Stomach smooth muscle (tissue), 2 donors: ENCODE measurements at regions not wholly inside any gene's neighbourhood (a gene's known extent, or its start where the extent isn't known, plus 50 kb on each side); places are given as distances from the start of the nearest gene placed in this dataset.
"Not testable (repeated sequence)": the region's sequence is repeated elsewhere in the genome, so short reads cannot be mapped to it uniquely, and the experiment has no call there.

Experiments
- H3K27ac ChIP-seq: one replicate; pipeline ENCODE4 v1.7.0; 2013; ENCODE audit warnings: mild to moderate bottlenecking, low read length, inconsistent platforms
- H3K27me3 ChIP-seq, 2 donors: one replicate each; pipeline ENCODE4 v1.7.0; 2013; ENCODE audit warnings: low read length in 2 of 2; ENCODE audit not compliant: insufficient read depth in 2 of 2, control insufficient read depth in 1 of 2
- H3K36me3 ChIP-seq, 2 donors: one replicate each; pipeline ENCODE4 v1.7.0; 2013; ENCODE audit warnings: low read length in 2 of 2; ENCODE audit not compliant: control insufficient read depth in 2 of 2, insufficient read depth in 2 of 2
- H3K4me1 ChIP-seq: one replicate; pipeline ENCODE4 v1.7.0; 2013; ENCODE audit warnings: low read length; ENCODE audit not compliant: control insufficient read depth, insufficient read depth
- H3K4me3 ChIP-seq, 2 donors: one replicate each; pipeline ENCODE4 v1.7.0; 2013; ENCODE audit warnings: low read length in 2 of 2
- H3K9ac ChIP-seq, 2 donors: one replicate each; pipeline ENCODE4 v1.7.0; 2013; ENCODE audit warnings: low read length in 2 of 2, mild to moderate bottlenecking in 1 of 2
- H3K9me3 ChIP-seq, 2 donors: one replicate each; pipeline ENCODE4 v1.7.0; 2013; ENCODE audit warnings: low read length in 2 of 2; ENCODE audit not compliant: control insufficient read depth in 2 of 2
- donor health status: healthy.
- donor health status: Pancreatic carcinoma.

DNA sequence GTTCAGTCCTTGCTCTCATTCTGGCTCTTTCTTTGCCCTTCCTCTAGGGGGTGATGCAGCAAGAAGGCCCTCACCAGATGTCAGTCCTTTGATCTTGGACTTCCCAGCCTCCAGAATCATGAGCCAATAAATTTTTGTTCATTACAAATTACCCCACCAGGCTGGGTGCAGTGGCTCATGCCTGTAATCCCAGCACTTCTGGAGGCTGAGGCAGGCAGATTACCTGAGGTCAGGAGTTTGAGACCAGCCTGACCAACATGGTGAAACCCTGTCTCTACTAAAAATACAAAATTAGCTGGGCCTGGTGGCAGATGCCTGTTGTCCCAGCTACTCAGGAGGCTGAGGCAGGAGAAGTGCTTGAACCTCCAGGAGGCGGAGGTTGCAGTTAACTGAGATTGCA lies 106.3 kb upstream of the TRPM1 start:
- not testable (repeated sequence) for H3K27me3 ChIP-seq, H3K4me3 ChIP-seq, H3K27ac ChIP-seq, H3K4me1 ChIP-seq, H3K9me3 ChIP-seq, H3K36me3 ChIP-seq, H3K9ac ChIP-seq

DNA sequence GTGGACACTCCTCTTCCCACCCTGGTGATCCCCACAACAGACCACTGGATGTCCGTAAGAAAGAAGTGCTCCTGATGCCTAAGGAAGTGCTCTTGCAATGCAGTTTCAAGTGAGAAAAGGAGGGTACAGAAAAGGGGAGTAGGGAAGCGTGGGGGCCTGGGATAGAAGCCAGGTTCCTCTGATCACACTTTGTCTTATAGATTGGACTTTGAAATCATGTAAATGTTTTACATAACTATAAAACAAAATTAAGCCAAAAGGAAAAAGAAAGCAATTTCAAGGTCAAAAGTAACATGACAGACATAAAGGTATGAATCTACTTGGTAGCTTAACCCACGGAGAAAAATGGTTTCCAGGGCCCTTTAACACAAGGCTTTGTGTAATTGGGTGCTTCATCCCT lies 107.3 kb upstream of the TRPM1 start:
- H3K4me3 ChIP-seq = no peak overlapping the region
- peaks cover 0 to 2% of the 10 kb centered on the region in 2 donors for H3K27me3 ChIP-seq
- no peaks in the 10 kb centered on the region for H3K4me1 ChIP-seq
- no peaks in the 10 kb centered on the region for H3K36me3 ChIP-seq
- no peak overlapping the region for H3K27ac ChIP-seq
- H3K9me3 ChIP-seq = peaks cover 0 to 5% of the 10 kb centered on the region in 2 donors
- H3K9ac ChIP-seq = no peak overlapping the region

DNA sequence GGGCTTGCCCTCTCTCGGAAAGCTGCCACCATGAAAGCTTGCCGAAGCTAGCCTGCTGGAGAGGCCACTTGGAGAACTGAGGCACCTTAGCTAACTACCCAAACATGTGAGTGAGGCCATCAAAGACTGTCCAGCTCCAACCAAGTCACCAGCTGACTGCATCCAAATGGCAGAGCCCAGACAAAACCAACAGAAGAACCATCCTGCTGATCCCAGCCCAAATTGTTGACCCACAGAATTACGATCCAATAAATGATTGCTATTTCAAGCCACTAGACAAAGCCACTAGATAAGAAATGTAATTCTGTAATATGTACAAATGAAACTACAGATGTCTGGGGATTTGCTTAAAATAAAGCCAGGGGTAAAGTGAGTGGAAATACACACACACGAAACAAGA lies 109.8 kb upstream of the TRPM1 start:
- Histone ChIP-seq H3K36me3 (no peaks in the 10 kb centered on the region), H3K27ac (no peak overlapping the region), H3K27me3 (no peaks in the 10 kb centered on the region), H3K9ac (no peak overlapping the region), H3K9me3 (peaks cover 0 to 5% of the 10 kb centered on the region in 2 donors), H3K4me1 (peaks cover 12% of the 10 kb centered on the region), H3K4me3 (no peak overlapping the region)

DNA sequence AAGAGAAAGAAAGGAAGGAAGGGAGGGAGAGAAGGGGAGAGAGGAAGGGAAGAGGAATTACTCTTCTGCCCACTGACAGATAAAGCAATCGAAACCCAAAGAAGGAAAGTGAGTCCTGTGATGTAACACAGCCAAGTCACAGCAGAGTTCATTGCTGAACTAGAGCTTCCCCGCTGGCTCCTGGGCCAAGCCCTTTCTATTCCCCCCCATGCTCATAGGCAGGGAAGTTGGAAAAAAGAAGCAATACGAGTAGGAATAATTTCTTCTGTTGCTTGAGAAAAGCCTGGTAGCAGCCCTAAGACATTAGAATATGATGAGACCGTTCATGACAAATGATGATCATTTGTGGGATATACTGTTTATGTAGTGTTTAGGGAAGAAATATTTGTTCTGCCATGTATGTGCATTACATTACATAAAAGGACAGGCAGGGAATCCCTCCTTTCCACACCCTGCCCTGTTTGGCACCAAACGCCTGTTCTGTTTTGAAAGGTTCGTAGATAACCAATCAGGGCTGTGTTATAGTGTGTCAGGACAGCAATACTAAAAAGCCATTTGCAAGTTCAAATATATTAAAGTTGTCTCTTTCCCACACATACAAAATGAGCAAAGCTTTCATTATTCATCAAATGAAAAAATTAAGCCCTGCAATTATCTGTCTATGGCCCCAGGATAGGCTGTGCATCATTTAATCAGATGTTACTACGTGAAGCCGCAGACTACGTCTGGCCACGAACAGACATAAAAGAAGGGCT lies 111.0 kb upstream of the TRPM1 start:
- H3K4me1 ChIP-seq = peaks cover 20% of the 10 kb centered on the region
- H3K27ac ChIP-seq = no peak overlapping the region

DNA sequence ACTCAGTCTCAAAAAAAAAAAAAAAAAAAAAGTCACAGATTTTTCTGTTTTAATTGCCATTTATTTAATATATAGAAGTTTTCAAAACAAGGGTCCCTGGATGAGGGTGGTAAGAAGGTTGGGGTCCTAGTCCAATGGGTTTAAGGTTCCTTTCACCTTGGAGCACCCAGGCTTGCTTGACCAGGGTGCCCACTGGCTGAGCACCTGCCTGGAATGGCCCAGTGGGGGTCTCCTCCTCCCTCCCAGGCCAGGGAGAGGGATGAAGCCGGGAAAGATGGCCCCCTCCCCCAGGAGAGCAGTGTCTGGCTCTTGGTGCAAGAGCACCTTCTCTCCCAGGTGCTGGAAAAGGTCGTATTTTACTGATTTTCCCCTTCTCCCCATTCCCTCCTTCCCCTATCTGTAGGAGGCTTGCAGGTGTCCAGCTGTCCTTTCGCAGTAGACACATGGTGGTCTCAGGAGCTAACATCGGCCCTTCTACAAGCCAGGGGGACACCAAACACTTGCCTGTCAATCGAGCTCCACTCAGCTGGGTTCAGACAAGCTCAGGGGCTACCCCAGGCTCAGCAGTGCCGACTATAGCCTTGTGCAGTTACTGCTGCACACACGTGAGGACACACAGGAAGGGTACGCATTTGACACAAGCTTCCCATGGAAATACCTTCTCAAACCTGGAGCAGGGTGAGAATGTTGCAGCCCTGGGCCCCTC lies 112.3 kb upstream of the KLF13 start:
- Histone ChIP-seq H3K4me1 (peaks cover 20% of the 10 kb centered on the region), H3K9me3 (peaks cover 0 to 5% of the 10 kb centered on the region in 2 donors), H3K27ac (no peak overlapping the region), H3K9ac (no peak overlapping the region), H3K4me3 (no peak overlapping the region), H3K36me3 (no peaks in the 10 kb centered on the region), H3K27me3 (no peaks in the 10 kb centered on the region)

More for the DNA sequence above, 111.0 kb upstream of the TRPM1 start:
- peaks cover 0 to 5% of the 10 kb centered on the region in 2 donors for H3K9me3 ChIP-seq
- no peaks in the 10 kb centered on the region for H3K36me3 ChIP-seq
- no peaks in the 10 kb centered on the region for H3K27me3 ChIP-seq
- H3K4me3 ChIP-seq = no peak overlapping the region
- H3K9ac ChIP-seq = no peak overlapping the region

DNA sequence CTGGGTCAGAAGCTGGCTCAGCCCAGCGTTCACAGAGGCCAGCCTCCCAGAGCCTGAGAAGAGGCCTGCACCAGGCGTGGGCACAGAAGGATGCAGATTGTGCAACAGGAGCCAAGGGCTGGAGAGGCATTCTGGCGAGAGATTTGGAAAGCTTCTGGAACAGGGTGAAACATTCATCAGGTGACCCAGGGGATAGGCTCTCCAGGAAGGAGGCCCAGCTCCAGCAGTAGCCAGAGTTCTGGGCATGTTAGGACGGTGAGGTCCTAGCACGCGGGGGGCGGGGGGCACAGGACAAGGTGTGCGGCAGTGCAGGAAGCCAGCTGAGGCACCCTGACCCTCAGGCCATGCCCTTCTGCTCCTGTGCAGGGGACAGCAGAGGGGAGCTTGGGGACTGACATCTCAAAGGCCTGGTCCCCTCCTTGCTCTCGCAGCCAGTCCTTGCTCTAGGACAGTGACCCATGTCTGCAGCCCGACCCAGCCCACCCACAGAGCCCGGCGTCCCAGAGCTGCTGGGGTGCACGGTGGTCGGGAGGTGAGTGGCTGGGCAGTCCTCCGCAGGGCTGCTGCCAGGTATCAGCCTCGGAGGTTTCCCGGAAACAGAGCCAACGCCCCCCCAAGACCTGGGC lies 111.7 kb upstream of the KLF13 start:
- peak overlapping the region in 1 of 2 donors; percentile 72 for H3K4me3 ChIP-seq
- H3K9ac ChIP-seq = no peak overlapping the region
- H3K9me3 ChIP-seq = peaks cover 0 to 5% of the 10 kb centered on the region in 2 donors
- no peaks in the 10 kb centered on the region for H3K36me3 ChIP-seq
- peak overlapping the region; percentile 31 for H3K27ac ChIP-seq
- H3K4me1 ChIP-seq = peaks cover 20% of the 10 kb centered on the region
- no peaks in the 10 kb centered on the region for H3K27me3 ChIP-seq

DNA sequence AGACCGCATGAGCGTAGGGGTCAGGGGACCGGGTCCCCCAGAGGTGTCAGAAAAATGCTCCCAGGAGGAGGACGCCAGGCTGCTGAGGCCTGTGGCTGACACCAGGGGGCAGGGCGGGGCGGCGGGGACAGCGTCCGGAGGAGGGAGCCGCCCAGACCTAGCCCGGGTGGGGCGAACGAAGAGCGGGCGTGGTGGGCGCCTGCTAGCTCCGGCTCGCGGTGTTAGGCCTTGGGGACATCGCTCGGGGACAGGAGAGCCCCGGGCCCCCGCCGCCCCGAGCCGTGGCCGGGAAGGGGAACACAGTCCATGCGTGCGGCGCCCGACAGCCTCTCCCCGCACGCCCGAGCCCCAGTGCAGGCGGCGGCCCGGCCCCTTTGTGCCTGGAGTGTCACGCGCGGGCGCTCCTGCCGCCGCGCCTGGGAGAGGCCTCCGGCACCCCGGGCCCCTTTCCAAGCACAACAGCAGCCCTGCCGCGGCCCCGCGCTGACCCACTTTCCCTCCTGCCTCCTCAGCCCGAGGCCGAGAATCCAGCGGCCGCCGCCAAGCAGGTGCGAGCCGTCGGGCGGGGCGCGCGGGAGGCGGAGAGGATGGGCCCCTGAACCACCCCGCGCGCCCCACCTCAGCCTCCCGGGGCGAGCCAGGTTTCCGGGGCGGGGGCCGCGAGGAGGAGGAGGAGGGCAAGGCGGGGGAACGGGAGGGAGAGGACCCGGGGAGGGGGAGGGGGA lies 111.0 kb upstream of the KLF13 start:
- Histone ChIP-seq H3K27me3 (no peaks in the 10 kb centered on the region), H3K4me1 (peaks cover 20% of the 10 kb centered on the region), H3K9ac (peak overlapping the region; percentile 44 to 60), H3K27ac (peak overlapping the region; percentile 31), H3K36me3 (no peaks in the 10 kb centered on the region), H3K9me3 (peaks cover 0 to 5% of the 10 kb centered on the region in 2 donors), H3K4me3 (peak overlapping the region; percentile 50 to 72)

DNA sequence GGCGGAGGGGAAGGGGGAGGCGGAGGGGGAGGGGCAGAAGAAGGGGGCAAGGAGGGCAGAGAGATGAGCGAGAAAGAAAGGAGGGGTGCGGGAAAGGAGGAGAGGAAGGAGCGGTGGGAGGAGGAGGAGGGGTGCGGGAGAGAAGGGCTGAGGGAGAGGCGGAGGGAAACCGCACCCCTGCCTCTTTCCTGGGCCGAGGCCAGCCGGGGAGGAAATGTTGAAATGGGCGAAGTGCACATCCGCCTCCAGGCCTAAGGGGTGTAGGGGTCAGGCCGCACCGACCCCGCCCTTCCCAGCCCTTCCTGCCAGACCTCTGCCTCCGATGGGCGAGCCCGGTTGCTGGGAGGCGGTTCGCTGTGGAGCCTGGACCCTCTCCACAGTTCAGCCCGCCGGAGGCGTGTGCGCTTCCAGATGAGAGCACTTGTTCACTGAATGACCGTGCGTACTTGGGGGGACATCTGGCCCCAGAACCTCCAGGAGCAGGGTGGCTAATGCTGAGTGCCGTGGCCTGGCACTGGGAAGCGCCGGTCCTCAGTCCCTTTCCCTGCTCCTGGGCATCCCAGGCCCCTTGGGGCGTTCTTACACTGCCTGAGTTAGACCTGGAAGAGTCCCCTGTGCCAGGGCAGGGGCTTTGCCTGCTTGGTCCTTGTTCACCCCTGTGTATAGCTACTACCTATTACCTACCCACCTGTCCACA lies 110.3 kb upstream of the KLF13 start:
- Histone ChIP-seq H3K9me3 (peaks cover 0 to 1% of the 10 kb centered on the region in 2 donors), H3K27me3 (no peaks in the 10 kb centered on the region), H3K36me3 (no peaks in the 10 kb centered on the region), H3K9ac (peak overlapping the region; percentile 36 to 59), H3K4me3 (peak overlapping the region; percentile 25 to 61), H3K4me1 (peaks cover 20% of the 10 kb centered on the region), H3K27ac (peak overlapping the region; percentile 41)

DNA sequence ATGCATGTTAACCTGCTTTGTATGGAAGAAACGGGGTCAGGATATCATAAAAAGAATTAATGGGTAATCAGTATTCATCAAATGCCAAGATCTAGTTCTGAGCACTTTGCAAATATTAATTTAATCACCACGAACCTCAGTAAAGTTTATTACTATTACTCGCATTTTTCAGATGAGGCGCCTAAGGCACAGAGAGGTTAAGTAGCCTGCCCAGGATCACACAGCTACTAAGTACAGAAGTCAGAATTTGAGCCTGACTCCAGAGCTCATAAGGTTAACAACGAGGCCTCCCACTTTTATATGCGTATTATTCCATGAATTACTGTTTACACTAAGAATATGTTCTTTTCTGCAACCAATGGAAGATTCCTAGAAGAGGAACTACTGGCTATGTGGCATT lies 109.6 kb upstream of the KLF13 start:
- Histone ChIP-seq H3K27me3 (no peaks in the 10 kb centered on the region), H3K9me3 (no peaks in the 10 kb centered on the region), H3K9ac (peak overlapping the region; percentile 36 to 59), H3K4me3 (no peak overlapping the region), H3K27ac (no peak overlapping the region), H3K36me3 (no peaks in the 10 kb centered on the region), H3K4me1 (peaks cover 20% of the 10 kb centered on the region)
